ENCODE measurements at regions not wholly inside any gene's neighbourhood (a gene's known extent, or its start where the extent isn't known, plus 50 kb on each side); places are given as distances from the start of the nearest gene placed in this dataset.

DNA sequence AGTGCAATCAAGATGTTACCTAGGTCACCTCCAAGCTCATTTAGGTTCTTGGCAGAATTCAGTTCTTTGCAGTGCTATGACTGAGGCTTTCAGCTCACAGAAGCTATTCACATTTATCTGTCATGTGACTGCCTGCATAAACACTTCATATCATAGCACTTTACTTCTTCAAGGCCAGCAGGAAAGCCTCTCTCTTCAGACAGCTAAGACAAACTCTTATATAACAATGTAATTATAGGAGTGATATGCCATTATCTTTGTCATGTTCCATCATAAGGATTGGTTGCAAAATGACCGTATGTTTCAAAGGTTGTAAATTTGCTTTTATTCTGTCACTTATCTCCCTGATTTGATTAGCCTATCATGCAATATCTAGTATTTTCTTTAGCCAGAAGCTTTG lies 78.8 kb upstream of the TMEM196 start:
- H3K4me1 ChIP-seq (ENCODE audit: control insufficient read depth, extremely low read depth, insufficient read depth, low read length) = no peaks in the 10 kb centered on the region
- TF ChIP-seq, protein P1, sequence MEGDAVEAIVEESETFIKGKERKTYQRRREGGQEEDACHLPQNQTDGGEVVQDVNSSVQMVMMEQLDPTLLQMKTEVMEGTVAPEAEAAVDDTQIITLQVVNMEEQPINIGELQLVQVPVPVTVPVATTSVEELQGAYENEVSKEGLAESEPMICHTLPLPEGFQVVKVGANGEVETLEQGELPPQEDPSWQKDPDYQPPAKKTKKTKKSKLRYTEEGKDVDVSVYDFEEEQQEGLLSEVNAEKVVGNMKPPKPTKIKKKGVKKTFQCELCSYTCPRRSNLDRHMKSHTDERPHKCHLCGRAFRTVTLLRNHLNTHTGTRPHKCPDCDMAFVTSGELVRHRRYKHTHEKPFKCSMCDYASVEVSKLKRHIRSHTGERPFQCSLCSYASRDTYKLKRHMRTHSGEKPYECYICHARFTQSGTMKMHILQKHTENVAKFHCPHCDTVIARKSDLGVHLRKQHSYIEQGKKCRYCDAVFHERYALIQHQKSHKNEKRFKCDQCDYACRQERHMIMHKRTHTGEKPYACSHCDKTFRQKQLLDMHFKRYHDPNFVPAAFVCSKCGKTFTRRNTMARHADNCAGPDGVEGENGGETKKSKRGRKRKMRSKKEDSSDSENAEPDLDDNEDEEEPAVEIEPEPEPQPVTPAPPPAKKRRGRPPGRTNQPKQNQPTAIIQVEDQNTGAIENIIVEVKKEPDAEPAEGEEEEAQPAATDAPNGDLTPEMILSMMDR (conservative IDR thresholded peaks at IDR 0.05 in 1 of 2, IDR thresholded peaks at IDR 0.05 in 1 of 2; ENCODE audit: low read depth in 1 of 2, low read length in 2 of 2) = no peak
- TF ChIP-seq EZH2 (IDR thresholded peaks at IDR 0.05; ENCODE audit: low read length, missing control alignments) = no peak
- no peak overlapping the region for H2AFZ ChIP-seq (ENCODE audit: low read length)
- no peaks in the 10 kb centered on the region for H3K9me3 ChIP-seq (ENCODE audit: control insufficient read depth, insufficient read depth, low read depth, low read length)
- no peaks in the 10 kb centered on the region for H3K36me3 ChIP-seq (ENCODE audit: control insufficient read depth, insufficient read depth, low read length)
- H3K27ac ChIP-seq (ENCODE audit: insufficient read depth, low read length) = no peak overlapping the region
- no peak overlapping the region for H3K4me2 ChIP-seq (ENCODE audit: extremely low read depth, insufficient read depth, low read length)
- no peak overlapping the region for H3K4me3 ChIP-seq (replicated peaks in 1 of 4; ENCODE audit: control extremely low read depth in 1 of 4, insufficient read depth in 1 of 4, low read depth in 3 of 4, low read length in 4 of 4)
- no peaks in the 10 kb centered on the region for H3K27me3 ChIP-seq (ENCODE audit: control insufficient read depth, insufficient read depth, low read length)
- DNase-seq (ENCODE audit: low read depth in 2 of 2) = no peak
- H3K9ac ChIP-seq (ENCODE audit: insufficient read depth, low read length) = no peak overlapping the region
- H4K20me1 ChIP-seq (ENCODE audit: control insufficient read depth, extremely low read depth, insufficient read depth, low read length) = no peaks in the 10 kb centered on the region
- no peaks in the 10 kb centered on the region for H3K79me2 ChIP-seq (ENCODE audit: control insufficient read depth, insufficient read depth, low read length)

DNA sequence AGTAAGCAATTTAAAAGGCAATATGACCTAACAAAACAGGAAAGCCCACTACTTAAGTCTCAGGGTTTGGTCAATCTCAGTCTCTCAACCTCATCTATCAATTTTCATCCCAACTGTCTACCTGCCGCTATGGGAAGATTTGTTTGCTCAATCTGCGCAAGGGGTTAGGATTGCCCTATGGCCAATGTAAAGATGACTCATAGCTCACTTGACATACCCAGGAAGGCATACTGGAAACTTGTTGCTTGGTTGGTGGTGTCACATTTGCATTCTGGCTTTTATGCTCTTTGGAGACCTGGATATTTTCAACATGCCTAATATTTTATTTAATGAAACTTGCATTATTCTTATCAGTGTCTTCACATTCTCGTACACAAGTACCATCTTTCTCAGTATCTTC lies 78.1 kb upstream of the TMEM196 start:
- Histone ChIP-seq H3K36me3 (ENCODE audit: control insufficient read depth, insufficient read depth, low read length) (no peaks in the 10 kb centered on the region), H3K27me3 (ENCODE audit: control insufficient read depth, insufficient read depth, low read length) (no peaks in the 10 kb centered on the region), H4K20me1 (ENCODE audit: control insufficient read depth, extremely low read depth, insufficient read depth, low read length) (no peaks in the 10 kb centered on the region), H3K9me3 (ENCODE audit: control insufficient read depth, insufficient read depth, low read depth, low read length) (no peaks in the 10 kb centered on the region), H2AFZ (ENCODE audit: low read length) (no peak overlapping the region), H3K4me3 (replicated peaks in 1 of 4; ENCODE audit: control extremely low read depth in 1 of 4, insufficient read depth in 1 of 4, low read depth in 3 of 4, low read length in 4 of 4) (no peak overlapping the region), H3K79me2 (ENCODE audit: control insufficient read depth, insufficient read depth, low read length) (no peaks in the 10 kb centered on the region), H3K27ac (ENCODE audit: insufficient read depth, low read length) (no peak overlapping the region), H3K4me1 (ENCODE audit: control insufficient read depth, extremely low read depth, insufficient read depth, low read length) (no peaks in the 10 kb centered on the region), H3K9ac (ENCODE audit: insufficient read depth, low read length) (no peak overlapping the region), H3K4me2 (ENCODE audit: extremely low read depth, insufficient read depth, low read length) (no peak overlapping the region)
- DNase-seq (ENCODE audit: low read depth in 2 of 2) = no peak
- TF ChIP-seq EZH2 (IDR thresholded peaks at IDR 0.05; ENCODE audit: low read length, missing control alignments) = no peak
- TF ChIP-seq, protein P1 (conservative IDR thresholded peaks at IDR 0.05 in 1 of 2, IDR thresholded peaks at IDR 0.05 in 1 of 2; ENCODE audit: low read depth in 1 of 2, low read length in 2 of 2) = no peak

DNA sequence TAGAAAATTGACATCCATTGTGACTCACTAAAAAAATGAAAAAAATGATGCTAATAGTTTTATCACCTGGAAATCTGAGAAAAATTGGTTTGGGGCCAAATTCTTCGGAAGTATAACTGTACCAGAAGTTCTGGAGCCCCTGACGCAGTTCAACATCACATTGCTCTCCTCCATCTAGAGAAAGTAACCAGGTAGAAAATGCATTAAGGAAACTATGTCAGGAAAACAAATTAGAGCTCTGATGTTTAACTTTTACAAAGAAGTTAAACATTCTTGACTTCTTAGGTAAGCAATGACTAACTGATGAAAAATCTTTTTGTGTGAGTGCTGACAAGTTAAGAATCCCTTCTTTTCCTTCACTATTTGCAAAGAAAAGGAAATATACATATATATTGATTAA lies 61.1 kb upstream of the TMEM196 start:
- DNase-seq (ENCODE audit: low read depth in 2 of 2) = peak in 1 of 2 donors; percentile 33
- no peak for TF ChIP-seq EZH2 (IDR thresholded peaks at IDR 0.05; ENCODE audit: low read length, missing control alignments)
- TF ChIP-seq, protein P1 (conservative IDR thresholded peaks at IDR 0.05 in 1 of 2, IDR thresholded peaks at IDR 0.05 in 1 of 2; ENCODE audit: low read depth in 1 of 2, low read length in 2 of 2) = no peak
- Histone ChIP-seq H3K4me3 (replicated peaks in 1 of 4; ENCODE audit: control extremely low read depth in 1 of 4, insufficient read depth in 1 of 4, low read depth in 3 of 4, low read length in 4 of 4) (no peak overlapping the region), H3K4me1 (ENCODE audit: control insufficient read depth, extremely low read depth, insufficient read depth, low read length) (no peaks in the 10 kb centered on the region), H3K9ac (ENCODE audit: insufficient read depth, low read length) (no peak overlapping the region), H3K27ac (ENCODE audit: insufficient read depth, low read length) (no peak overlapping the region), H3K79me2 (ENCODE audit: control insufficient read depth, insufficient read depth, low read length) (no peaks in the 10 kb centered on the region), H3K27me3 (ENCODE audit: control insufficient read depth, insufficient read depth, low read length) (no peaks in the 10 kb centered on the region), H2AFZ (ENCODE audit: low read length) (no peak overlapping the region), H3K9me3 (ENCODE audit: control insufficient read depth, insufficient read depth, low read depth, low read length) (no peaks in the 10 kb centered on the region), H3K36me3 (ENCODE audit: control insufficient read depth, insufficient read depth, low read length) (no peaks in the 10 kb centered on the region), H4K20me1 (ENCODE audit: control insufficient read depth, extremely low read depth, insufficient read depth, low read length) (no peaks in the 10 kb centered on the region), H3K4me2 (ENCODE audit: extremely low read depth, insufficient read depth, low read length) (no peak overlapping the region)
